AG09309 (cell line): ENCODE measurements at regions not wholly inside any gene's neighbourhood (a gene's known extent, or its start where the extent isn't known, plus 50 kb on each side); places are given as distances from the start of the nearest gene placed in this dataset.

Experiments used
- DNase-seq: peaks from one replicate; pipeline ENCODE4 v3.0.0-alpha.2; 2010; ENCODE audit warnings: low read depth
- H3K4me3 ChIP-seq: 2 replicates; pipeline ENCODE4 v1.5.1; 2011; ENCODE audit warnings: mild to moderate bottlenecking, low read depth, low read length, moderate library complexity; ENCODE audit not compliant: control insufficient read depth
- TF ChIP-seq, protein P1 (sequence below): IDR thresholded peaks from 2 replicates; pipeline ENCODE4 v1.5.1; 2011; ENCODE audit warnings: mild to moderate bottlenecking, low read depth, low read length, inconsistent platforms; ENCODE audit not compliant: insufficient read depth, control insufficient read depth; ENCODE audit errors: missing control alignments

- no peak overlapping the region for H3K4me3 ChIP-seq
- no peak for DNase-seq
- TF ChIP-seq, protein P1, sequence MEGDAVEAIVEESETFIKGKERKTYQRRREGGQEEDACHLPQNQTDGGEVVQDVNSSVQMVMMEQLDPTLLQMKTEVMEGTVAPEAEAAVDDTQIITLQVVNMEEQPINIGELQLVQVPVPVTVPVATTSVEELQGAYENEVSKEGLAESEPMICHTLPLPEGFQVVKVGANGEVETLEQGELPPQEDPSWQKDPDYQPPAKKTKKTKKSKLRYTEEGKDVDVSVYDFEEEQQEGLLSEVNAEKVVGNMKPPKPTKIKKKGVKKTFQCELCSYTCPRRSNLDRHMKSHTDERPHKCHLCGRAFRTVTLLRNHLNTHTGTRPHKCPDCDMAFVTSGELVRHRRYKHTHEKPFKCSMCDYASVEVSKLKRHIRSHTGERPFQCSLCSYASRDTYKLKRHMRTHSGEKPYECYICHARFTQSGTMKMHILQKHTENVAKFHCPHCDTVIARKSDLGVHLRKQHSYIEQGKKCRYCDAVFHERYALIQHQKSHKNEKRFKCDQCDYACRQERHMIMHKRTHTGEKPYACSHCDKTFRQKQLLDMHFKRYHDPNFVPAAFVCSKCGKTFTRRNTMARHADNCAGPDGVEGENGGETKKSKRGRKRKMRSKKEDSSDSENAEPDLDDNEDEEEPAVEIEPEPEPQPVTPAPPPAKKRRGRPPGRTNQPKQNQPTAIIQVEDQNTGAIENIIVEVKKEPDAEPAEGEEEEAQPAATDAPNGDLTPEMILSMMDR: no peak
Measured at GRCh38 chr7:130894909-130895750, 161.1 kb upstream of the KLF14 start.

DNA sequence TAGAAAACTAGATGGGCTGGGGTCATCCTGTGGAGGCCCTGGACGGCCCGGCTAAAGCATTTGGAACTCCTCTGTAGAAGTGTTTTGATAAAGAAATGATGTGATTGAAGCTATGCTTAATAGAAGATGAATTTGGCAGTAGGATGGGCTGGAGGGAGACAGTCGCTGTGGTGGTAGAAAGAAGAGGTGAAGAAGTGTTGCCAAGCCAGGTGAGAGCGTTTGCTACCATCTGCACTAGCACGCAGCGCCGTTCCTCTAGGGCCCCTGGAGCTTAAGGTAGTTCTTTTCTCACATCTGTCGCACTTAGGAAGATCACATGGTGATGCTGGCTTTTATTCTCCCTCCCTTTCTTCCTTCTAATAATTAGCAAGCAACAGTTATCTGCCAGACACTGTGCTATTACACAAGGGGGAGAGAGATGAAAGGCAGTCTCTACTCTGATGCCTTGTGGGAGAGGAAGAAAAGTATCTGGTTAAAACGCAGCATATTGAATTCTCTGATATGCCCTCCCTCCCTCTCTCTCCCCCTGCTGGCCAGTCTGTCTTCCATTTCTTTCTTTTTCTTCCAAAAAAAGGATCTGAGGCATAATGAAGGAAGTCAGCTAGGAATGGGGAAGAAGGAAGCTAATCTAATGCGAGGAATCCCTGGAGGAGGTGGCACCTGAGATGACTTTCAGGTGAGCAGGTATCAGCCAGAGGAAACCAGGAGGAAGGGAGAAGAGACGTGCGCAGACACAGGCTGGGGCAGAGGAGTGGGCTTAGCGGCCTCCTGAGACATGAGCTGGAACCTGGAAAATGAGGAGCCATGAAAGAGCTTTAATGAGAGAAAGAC lies 162.3 kb upstream of the KLF14 start:
- TF ChIP-seq, protein P1: peak; percentile 53
- DNase-seq: no peak
- no peak overlapping the region for H3K4me3 ChIP-seq

GRCh38 chr7:130896898-130897514 lies 163.0 kb upstream of the KLF14 start:
- H3K4me3 ChIP-seq: no peak overlapping the region
- no peak for DNase-seq

GRCh38 chr7:130897515-130898419 lies 163.8 kb upstream of the KLF14 start:
- no peak for DNase-seq
- TF ChIP-seq, protein P1: no peak
- no peak overlapping the region for H3K4me3 ChIP-seq

More at GRCh38 chr7:130896898-130897514, 163.0 kb upstream of the KLF14 start:
- TF ChIP-seq, protein P1: peak; percentile 84

DNA sequence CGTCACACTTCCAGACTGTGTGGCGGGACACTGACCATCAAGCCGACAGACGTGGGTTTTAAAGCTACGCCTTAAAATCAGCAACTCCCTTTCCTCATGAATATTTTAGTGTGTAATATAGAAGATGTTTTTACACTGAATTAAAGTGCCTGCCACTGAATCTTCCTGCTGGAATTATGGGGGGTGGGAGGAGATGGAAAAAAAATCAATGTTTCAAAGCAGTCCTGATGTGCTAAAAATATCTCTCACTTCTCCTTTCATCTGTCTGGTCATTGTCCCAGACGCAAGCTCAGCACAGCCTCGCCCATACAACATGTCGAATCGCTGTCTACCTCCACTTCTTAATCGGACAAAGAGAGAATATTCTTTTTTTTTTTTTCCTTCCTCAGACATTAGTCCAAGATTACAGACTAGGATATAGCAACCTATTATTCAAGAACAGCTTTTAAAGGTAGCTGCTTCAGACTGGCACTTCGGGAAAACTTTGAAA lies 165.1 kb upstream of the KLF14 start:
- no peak for DNase-seq
- TF ChIP-seq, protein P1: no peak

More for the DNA sequence above, 165.1 kb upstream of the KLF14 start:
- H3K4me3 ChIP-seq: no peak overlapping the region
